H1 (cell line): ENCODE measurements at regions not wholly inside any gene's neighbourhood (a gene's known extent, or its start where the extent isn't known, plus 50 kb on each side); places are given as distances from the start of the nearest gene placed in this dataset.

Experiments used
- EGR1 ChIP-seq: IDR thresholded peaks from 2 replicates; pipeline ENCODE4 v1.6.1; 2011; ENCODE audit warnings: low read depth, low read length, borderline replicate concordance
- JUN ChIP-seq: IDR thresholded peaks from 2 replicates; pipeline ENCODE4 v1.6.1; 2011; ENCODE audit warnings: low read depth, mild to moderate bottlenecking, improper control_type of control experiment, low read length
- SIRT6 ChIP-seq: IDR thresholded peaks from one replicate; pipeline ENCODE4 v1.7.1; 2012; ENCODE audit warnings: low read length, inconsistent platforms
- YY1 ChIP-seq: IDR thresholded peaks from 2 replicates; pipeline ENCODE4 v1.6.1; 2011; ENCODE audit warnings: low read depth, mild to moderate bottlenecking, low read length

DNA sequence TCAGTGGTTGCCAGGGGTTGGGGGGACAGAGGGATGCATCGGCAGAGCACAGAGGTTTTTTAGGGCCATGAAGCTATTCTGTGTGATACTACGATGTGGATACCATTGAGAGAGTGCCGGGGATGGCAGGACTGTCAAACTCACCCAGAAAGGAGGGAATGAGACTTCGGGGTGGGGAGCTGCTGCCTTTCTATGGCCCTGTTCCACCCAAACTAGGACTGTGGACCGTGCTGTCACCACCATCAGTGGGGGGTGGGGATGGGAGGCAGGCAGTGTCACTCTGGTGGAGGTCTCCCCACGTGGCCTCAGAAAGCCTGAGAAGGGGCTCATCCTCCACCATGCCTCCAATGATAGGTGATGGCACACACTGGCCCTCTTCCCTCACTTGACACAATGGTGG is 146.2 kb downstream of the PTPN20 start (continued):
- no peak for TF ChIP-seq EGR1
- TF ChIP-seq YY1, result no peak
- no peak for TF ChIP-seq SIRT6
- TF ChIP-seq JUN, result no peak
- TF ChIP-seq, all 59 proteins: peak for 0
